ENCODE measurements at regions not wholly inside any gene's neighbourhood (a gene's known extent, or its start where the extent isn't known, plus 50 kb on each side); places are given as distances from the start of the nearest gene placed in this dataset.

DNA sequence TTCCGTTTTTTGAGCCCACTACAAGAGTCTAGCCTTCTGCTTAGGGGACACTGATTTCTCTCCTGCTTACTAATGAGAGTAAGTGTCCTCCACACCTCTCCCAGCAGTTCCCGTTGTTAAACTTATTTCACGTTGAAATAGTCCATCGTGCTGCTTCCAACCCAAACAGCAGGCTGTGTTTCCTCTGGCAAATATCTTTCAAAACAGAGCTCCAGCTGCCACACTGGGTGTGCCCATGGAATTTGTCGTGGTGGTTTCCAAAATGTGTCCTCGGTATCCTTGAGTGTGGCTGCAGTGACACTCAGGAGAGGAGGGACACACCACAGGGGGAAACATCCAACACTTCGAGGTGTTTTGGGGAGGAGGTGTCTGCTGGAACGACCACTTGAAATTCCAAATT, 176.5 kb upstream of the RALGAPA2 start:
- TF ChIP-seq, protein P1, sequence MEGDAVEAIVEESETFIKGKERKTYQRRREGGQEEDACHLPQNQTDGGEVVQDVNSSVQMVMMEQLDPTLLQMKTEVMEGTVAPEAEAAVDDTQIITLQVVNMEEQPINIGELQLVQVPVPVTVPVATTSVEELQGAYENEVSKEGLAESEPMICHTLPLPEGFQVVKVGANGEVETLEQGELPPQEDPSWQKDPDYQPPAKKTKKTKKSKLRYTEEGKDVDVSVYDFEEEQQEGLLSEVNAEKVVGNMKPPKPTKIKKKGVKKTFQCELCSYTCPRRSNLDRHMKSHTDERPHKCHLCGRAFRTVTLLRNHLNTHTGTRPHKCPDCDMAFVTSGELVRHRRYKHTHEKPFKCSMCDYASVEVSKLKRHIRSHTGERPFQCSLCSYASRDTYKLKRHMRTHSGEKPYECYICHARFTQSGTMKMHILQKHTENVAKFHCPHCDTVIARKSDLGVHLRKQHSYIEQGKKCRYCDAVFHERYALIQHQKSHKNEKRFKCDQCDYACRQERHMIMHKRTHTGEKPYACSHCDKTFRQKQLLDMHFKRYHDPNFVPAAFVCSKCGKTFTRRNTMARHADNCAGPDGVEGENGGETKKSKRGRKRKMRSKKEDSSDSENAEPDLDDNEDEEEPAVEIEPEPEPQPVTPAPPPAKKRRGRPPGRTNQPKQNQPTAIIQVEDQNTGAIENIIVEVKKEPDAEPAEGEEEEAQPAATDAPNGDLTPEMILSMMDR (conservative IDR thresholded peaks at IDR 0.05), result no peak
- no peak overlapping the region for H3K27ac ChIP-seq

DNA sequence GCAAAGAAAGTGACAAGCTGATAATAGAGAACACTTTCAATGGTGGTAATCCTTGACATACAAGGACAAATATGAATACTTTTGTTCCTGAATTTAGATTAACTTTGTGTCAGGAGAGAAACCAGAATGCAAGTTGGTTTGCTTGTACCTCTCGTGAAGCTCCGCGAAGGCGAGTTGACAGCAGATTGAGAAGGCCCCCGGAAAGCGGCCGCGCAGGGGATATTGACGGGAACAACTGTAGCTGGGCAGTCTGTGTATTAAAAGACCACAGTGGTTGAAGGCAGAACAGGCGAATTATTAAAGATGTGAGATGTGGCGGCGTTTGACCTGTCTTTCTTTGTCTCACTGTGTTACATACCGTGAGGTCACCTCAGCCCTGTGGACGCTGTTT, 175.8 kb upstream of the RALGAPA2 start:
- no peak overlapping the region for H3K27ac ChIP-seq
- TF ChIP-seq, protein P1 (conservative IDR thresholded peaks at IDR 0.05), result no peak

DNA sequence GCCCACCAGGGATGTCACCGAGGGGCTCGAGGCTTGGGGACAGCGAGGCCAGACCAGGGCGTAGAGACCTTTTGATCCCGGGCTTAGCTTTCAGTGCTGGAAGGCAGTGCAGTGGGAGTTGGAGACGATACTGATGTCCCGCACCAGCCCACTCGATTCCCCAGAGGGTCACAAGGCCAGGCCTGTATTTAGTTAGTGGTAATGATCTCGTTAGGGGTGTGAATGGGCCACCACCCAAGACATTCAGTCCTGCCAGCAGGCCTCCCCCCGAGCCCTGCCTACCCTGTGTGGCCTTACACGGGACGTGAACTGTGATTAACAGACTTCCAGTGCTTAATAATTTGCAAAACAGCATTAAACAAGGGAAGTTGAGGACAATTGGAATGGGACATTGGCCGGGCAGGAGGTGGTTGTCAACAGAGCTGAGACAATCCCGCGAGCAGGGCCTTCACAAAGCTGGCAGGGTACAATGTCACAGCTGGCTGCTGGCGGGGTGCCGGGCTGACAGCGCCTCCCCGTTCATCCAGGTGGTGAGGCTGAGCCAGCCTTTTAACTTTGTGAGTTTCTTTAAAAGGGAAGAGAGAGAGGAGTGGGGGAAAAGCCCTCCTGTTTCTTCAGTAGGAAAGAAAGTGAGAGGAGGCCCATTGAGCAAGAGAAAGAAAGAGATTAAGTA, 175.3 kb upstream of the RALGAPA2 start:
- H3K27ac ChIP-seq, result no peak overlapping the region
- TF ChIP-seq, protein P1 (conservative IDR thresholded peaks at IDR 0.05), result no peak

DNA sequence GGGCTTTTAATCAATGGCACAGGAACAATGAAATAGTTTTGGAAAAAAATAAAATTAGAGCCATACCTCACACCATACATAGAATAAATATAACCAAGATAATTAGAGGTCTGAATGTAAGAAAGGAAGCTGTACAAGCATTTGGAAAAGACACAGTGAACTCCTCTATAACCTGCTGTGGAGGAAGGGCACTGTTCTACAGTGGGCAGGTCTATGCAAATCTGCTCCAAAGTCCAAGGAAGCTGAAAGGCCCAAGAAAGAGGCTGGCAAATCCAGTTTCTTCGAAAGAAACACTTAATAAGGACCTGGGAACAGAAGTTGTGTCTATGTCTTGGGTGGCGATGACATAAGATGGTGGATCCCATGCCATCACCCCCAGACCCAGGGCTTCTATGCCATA, 169.4 kb upstream of the RALGAPA2 start:
- H3K27ac ChIP-seq, result no peak overlapping the region

DNA sequence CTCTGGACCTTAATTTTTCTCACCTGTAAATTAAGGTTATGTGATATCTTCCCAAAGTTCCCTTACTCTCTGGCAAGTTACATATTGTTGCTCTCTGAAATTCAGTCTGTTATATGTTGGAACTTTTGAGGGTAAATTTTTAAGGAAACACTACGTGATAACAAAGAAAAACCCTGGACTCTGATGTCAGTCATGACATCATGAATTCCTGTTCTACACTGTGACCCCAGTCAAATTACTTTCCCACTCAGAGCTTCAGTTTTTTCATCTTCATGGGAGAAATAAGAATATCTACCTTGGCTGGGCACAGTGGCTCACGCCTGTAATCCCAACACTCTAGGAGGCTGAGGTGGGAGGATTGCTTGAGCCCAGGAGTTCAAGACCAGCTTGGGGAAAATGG, 164.6 kb upstream of the RALGAPA2 start:
- no peak overlapping the region for H3K27ac ChIP-seq
- TF ChIP-seq, protein P1 (conservative IDR thresholded peaks at IDR 0.05), result no peak

More for the DNA sequence above, 169.4 kb upstream of the RALGAPA2 start:
- TF ChIP-seq, protein P1 (conservative IDR thresholded peaks at IDR 0.05), result no peak

DNA sequence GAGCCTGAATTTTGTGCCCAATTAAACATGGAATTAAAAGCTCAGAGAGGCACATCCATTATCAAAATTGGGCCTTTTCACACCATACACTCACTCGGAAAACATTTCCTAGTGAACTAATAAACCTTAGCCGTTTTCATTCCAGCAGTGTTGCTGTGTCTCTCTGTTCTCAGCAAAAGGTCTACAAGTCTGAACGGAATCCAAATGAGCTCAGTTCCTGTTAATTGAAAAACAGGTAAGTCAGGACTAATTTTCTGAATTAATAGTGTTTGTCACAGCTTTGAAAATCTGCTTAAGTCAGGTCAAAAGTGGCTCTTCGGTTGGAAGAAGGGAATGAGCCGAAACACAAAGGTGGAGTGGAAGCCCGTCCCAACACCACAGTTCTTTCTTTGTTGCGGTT, 163.3 kb upstream of the RALGAPA2 start:
- H3K27ac ChIP-seq, result no peak overlapping the region
- TF ChIP-seq, protein P1 (conservative IDR thresholded peaks at IDR 0.05), result no peak

DNA sequence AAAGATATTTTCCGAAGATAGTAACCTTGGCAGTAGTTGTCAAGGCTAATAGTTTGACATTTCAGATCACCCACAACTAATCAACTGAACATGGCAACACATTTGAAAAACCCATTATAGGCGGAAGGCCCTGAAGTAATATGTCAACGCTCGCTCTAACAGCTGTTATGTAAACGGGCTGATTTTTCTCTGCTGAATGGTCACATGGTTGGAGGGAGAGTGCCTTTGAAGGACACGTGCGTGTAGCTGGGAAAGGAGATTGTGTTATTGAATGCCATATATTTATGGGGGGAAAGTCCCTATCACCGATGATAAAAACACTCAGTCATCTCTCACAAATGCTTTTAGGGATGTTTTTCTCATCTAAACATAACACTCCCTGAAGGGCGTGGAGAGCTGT, 160.0 kb upstream of the RALGAPA2 start:
- TF ChIP-seq, protein P1 (conservative IDR thresholded peaks at IDR 0.05), result no peak
- no peak overlapping the region for H3K27ac ChIP-seq
